22Rv1 (cell line): ENCODE measurements at regions not wholly inside any gene's neighbourhood (a gene's known extent, or its start where the extent isn't known, plus 50 kb on each side); places are given as distances from the start of the nearest gene placed in this dataset.

Source experiments
- CTCF ChIP-seq: fragments of 450-650 bp; IDR thresholded peaks from 2 replicates; pipeline ENCODE4 v1.5.1; 2017; ENCODE audit warnings: mild to moderate bottlenecking
- ZFX ChIP-seq: fragments of 450-650 bp; IDR thresholded peaks from 2 replicates; pipeline ENCODE4 v1.6.1; 2017; ENCODE audit warnings: antibody characterized with exemption, borderline replicate concordance

- TF ChIP-seq CTCF (no peak), ZFX (no peak)
Measured at GRCh38 chr4:24256066-24256465, 328.3 kb downstream of the DHX15 start.
